Right renal cortex interstitium (tissue), 3 donors: ENCODE measurements at regions not wholly inside any gene's neighbourhood (a gene's known extent, or its start where the extent isn't known, plus 50 kb on each side); places are given as distances from the start of the nearest gene placed in this dataset.
"Not testable (repeated sequence)": the region's sequence is repeated elsewhere in the genome, so short reads cannot be mapped to it uniquely, and the experiment has no call there.

Source experiments
- DNase-seq, 3 donors: peaks; one replicate each; pipeline ENCODE4 v3.0.0-alpha.2; 2013; ENCODE audit warnings: low read depth in 3 of 3, low spot score in 2 of 3

DNA sequence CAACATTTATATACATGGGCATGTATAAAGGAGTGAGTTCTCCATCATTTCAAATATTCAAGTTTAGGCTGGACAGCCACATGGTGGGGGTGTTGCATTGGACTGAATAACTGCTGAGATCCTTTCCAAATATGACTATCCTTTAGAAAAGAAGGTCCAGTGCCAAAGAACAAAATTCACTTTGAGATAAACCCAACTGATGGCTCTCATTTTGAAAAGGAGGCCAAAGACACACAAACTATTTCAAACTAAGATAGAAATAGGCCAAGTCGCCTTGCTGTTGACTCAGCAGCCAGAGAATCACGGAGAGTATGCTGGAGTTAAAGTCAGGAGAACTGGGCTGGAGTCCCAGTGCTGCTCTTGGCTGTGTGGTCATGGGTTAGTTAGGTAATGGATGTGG is 204.5 kb upstream of the LRATD1 start:
- DNase-seq = no peak

DNA sequence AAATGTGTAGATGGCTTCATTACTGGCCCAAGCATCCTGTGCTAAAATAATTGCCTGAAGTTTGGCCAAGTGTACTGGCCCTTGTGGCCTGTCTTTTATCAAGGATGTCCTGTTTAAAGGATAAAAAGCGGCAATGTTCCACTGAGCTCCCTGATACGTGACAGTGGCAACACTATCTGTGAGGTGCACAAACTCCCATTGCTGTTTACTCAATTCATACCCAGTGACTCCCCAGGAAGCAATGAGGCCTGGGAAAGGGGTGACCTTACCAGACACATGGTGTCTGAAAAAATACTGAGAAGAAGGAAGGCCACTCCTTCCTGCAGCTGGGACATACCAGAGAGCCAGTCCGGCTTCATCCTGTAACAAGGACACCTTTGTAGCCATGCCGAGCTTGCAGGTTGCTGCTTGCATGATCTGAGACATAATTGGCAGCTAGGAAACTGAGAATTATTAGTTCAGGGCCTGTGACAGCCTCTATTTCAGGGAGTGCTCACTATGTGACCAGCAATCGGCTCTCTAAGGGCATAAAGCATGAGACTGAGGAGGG is 198.5 kb upstream of the LRATD1 start:
- no peak for DNase-seq

DNA sequence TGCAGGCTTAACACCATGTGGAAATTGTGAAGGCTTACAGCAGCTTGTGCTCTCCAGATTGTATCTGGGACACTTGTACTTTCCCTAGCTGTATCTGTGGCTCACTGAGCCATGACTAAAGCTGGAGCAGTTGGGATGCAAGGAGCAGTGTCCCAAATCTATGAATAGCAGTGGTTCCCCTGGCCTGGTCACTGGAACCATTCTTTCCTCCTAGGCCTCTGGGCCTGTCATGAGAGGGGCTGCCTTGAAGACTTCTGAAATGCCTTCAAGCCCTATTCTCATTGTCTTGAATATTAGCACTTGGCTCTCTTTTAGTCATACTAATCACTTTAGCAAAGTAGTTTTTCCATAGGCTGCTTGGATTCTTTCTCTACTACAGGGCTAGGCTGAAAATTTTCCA is 186.8 kb upstream of the LRATD1 start:
- DNase-seq = no peak

DNA sequence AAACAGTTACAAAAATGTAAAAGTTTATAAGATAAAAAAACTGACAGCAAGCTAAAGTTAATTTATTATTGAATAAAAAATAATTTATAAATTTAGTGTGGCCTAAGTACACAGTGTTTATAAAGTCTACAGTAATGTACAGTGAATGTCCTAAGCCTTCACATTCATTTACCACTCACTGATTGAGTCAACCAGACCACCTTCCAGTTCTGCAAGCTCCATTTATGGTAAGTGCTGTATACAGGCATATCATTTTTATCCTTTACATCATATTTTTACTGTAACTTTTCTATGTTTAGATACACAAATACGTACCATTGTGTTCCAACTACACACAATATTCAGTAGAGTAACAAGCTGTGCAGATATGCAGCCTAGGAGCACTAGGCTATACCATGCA is 184.2 kb upstream of the LRATD1 start:
- no peak for DNase-seq

- DNase-seq = no peak
Measured at GRCh38 chr2:14451312-14451711, 181.2 kb upstream of the LRATD1 start.

DNA sequence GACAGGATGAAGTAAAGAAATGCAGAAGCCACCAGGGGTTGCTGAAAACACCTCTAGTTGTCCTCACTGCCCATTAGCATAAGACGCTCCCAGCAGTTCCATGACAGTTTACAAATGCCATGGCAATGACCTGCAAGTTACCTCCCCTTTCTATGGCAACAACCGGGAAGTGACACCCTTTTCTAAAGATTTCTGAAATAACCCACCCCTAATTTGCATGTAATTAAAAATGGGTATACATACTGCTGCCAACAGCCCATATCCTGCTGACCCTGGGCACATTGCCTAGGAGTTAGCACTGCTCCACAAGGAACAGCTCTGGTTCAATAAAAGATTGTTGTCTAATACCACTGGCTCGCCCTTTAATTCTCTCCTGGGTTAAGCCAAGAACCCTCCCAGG is 178.3 kb upstream of the LRATD1 start:
- no peak for DNase-seq

- no peak for DNase-seq
Measured at GRCh38 chr2:14459786-14460325, 172.7 kb upstream of the LRATD1 start.

DNA sequence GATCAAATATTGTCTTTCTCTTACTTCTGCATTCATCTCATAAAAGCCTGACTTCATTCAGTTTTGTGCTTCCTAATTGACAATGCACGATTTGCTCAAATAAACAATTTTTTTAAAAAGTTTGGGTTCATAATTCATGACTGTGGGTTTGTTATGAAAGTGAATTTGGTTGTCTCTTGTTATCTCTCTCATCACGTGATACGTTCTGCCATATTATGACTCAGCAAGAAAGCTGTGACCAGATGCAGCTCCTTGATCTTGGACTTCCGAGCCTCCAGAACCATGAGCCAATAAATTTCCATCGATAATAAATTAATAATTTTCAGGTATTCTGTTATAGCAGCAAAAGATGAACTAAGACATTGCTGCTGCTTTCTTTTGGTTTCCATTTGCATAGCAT is 156.5 kb upstream of the LRATD1 start:
- no peak for DNase-seq

- DNase-seq = no peak
Measured at GRCh38 chr2:14479486-14479885, 153.0 kb upstream of the LRATD1 start.

GRCh38 chr2:14480120-14480519 is 152.4 kb upstream of the LRATD1 start:
- no peak for DNase-seq

GRCh38 chr2:14480906-14481305 is 151.6 kb upstream of the LRATD1 start:
- no peak for DNase-seq

DNA sequence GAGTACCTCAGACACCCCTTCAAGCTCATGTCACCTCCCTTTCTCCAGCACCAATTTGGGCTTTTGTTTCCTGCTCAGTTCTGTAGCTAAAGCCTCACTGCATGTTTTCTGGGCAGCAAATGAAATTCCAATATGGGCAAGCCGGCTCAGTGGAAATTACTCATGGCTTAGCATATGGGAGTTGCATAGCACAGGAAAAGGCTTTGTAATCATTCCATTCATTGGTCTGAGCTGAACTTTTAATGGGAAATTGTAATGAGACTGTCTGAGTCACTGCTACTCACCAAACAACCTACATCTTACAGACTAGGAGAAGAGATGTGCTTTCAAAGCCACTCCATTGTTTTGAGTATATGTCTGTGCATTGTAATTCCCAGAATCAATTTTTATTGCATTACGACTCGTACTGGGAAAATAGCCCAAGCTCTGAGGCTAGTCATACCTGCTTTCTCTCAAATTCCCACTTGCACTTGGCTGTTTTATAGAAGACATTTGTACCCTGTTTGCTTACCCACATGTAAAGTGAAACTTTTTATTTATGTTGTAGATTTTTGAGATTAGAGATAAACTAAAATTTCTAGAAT is 139.5 kb upstream of the LRATD1 start:
- no peak for DNase-seq

DNA sequence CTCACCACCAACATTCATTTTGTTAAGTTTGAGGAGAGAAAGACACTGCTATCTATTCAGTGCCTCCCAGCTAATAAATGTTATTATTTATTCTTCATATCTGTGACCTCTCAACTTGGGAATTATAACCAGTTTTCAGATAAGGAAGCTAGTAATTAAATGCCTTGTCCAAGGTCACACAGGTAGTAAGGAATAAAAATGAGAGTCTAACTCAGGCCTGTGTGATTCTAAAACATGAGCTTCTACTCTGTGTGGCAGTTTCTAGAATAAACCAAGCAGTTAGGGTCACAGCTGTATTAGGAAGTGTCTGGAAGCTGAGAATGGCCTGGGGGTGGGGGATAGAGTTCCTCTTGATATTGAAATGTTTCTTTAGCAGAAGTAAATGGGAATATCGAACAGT is 137.8 kb upstream of the LRATD1 start:
- DNase-seq = no peak

DNA sequence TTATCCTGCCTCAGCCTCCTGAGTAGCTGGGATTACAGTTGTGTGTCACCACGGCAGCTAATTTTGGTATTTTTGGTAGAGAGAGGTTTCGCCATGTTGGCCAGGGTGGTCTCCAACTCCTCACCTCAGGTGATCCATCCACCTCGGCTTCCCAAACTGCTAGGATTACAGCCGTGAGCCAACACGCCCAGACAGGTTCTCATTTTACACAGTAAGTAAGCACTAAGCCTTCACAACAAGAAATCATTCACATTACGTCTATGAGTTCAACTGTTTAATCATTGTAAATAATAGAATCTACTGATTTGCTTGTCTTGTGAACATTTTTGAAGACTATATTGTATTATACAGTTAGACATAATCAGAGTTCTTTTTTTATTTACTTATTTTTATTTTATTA is 131.5 kb upstream of the LRATD1 start:
- no peak for DNase-seq

DNA sequence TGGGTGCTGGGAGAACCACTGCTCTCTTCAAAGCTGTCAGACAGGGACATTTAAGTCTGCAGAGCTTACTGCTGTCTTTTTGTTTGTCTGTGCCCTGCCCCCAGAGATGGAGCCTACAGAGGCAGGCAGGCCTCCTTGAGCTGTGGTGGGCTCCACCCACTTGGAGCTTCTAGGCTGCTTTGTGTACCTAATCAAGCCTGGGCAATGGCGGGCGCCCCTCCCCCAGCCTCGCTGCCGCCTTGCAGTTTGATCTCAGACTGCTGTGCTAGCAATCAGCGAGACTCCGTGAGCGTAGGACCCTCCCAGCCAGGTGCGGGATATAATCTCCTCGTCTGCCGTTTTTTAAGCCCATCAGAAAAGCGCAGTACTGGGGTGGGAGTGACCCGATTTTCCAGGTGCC is 125.6 kb upstream of the LRATD1 start:
- not testable (repeated sequence) for DNase-seq

DNA sequence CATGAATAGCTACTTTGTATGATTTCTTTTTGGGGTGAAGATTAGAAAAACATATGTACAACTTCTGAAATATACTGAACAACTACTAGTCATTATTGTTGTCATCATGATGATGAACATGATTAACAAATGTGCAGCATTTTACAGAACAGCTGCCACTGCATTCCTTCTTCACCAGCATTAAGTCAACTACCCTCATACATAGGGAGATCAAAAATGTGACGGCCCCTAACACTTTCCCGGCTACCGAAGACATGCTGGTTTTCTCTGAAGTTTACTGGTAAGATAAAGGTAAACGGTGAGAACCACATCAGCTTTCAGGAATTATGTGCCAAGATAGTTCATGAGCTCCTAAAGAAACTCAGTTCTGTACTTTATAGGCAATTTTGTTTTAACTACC is 121.0 kb upstream of the LRATD1 start:
- no peak for DNase-seq

- no peak for DNase-seq
Measured at GRCh38 chr2:14513903-14514302, 118.6 kb upstream of the LRATD1 start.

GRCh38 chr2:14516844-14517243 is 115.7 kb upstream of the LRATD1 start:
- DNase-seq = no peak

DNA sequence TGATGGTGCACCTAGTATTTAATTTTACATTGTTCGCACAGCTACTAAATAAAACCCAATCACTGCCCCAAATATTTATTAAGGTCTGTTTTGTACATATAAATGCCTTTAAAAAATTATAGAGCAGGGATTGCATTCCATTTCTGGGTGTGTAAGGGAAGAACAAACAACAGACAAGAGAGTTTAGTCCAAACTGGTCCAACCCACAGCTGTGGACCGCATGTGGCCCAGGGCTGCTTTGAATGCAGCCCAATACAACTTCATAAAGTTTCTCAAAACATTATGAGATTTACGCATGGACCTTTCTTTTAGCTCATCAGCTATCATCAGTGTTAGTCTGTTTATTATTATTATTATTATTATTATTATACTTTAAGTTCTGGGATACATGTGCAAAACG is 114.8 kb upstream of the LRATD1 start:
- DNase-seq = no peak

- no peak for DNase-seq
Measured at GRCh38 chr2:14520385-14520945, 112.1 kb upstream of the LRATD1 start.

- DNase-seq = no peak
Measured at GRCh38 chr2:14524041-14524802, 108.3 kb upstream of the LRATD1 start.

GRCh38 chr2:14524803-14525080 is 107.8 kb upstream of the LRATD1 start:
- no peak for DNase-seq
